Thoracic aorta (tissue), 2 donors: ENCODE measurements at regions not wholly inside any gene's neighbourhood (a gene's known extent, or its start where the extent isn't known, plus 50 kb on each side); places are given as distances from the start of the nearest gene placed in this dataset.

Experiments used
- ATAC-seq: fragments of 150-250 bp; one replicate; pipeline ENCODE4 v1.8.0; 2017; ENCODE audit warnings: low read depth; ENCODE audit not compliant: insufficient number of reproducible peaks, low FRiP score
- DNase-seq: peaks from one replicate; pipeline ENCODE4 v3.0.0-alpha.2; 2020; ENCODE audit warnings: low spot score
- H3K27ac ChIP-seq, 2 donors: fragments of 200-600 bp; sonication (generic); 1 replicate in 1 of 2; 2 replicates in 1 of 2; pipeline ENCODE4 v1.5.1; 2016; ENCODE audit warnings: mild to moderate bottlenecking in 2 of 2, moderate library complexity in 2 of 2
- H3K27me3 ChIP-seq: fragments of 200-600 bp; sonication (generic); replicated peaks from 2 replicates; pipeline ENCODE4 v1.6.0; 2016; ENCODE audit warnings: mild to moderate bottlenecking; ENCODE audit not compliant: insufficient read depth
- H3K36me3 ChIP-seq: fragments of 200-600 bp; sonication (generic); one replicate; pipeline ENCODE4 v1.5.1; 2016
- H3K4me1 ChIP-seq, 2 donors: fragments of 200-600 bp; sonication (generic); 1 replicate in 1 of 2; 2 replicates in 1 of 2; pipeline versions ENCODE4 v1.5.1 to v1.6.0; 2016; ENCODE audit warnings: low read depth in 2 of 2, mild to moderate bottlenecking in 1 of 2; ENCODE audit not compliant: control insufficient read depth in 1 of 2
- H3K4me3 ChIP-seq: fragments of 200-600 bp; sonication (generic); 2 replicates; pipeline ENCODE4 v1.5.1; 2016; ENCODE audit warnings: mild to moderate bottlenecking
- H3K9me3 ChIP-seq: fragments of 200-600 bp; sonication (generic); 2 replicates; pipeline ENCODE4 v1.5.1; 2016
- TF ChIP-seq, protein P1 (sequence below): fragments of 200-600 bp; sonication (generic); IDR thresholded peaks from one replicate; pipeline ENCODE4 v1.5.1; 2019; ENCODE audit warnings: antibody characterized with exemption

DNA sequence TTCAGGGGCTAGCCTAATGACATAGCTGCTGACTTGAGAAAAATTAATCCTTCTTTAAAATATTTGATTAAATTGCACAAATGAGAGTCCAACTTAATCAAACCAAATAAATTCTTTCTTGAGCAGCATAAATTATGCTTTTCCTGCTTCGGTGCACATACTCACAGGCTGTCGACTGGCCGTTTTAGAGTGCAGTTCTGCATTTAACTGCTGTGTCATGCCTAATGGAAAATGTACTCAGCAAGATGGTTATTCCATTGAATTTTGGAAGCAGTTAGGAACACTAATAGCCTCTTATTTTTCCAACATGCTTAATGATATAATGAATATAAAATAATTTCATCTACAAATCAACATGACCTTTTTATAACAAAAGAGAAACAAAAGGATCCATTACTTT lies 266.1 kb upstream of the LRIG3 start:
- DNase-seq (no peak), ATAC-seq (no peak)
- no peaks in the 10 kb centered on the region for H3K9me3 ChIP-seq
- H3K36me3 ChIP-seq, result no peaks in the 10 kb centered on the region
- no peaks in the 10 kb centered on the region for H3K27me3 ChIP-seq
- no peaks in the 10 kb centered on the region for H3K4me1 ChIP-seq
- no peak overlapping the region for H3K27ac ChIP-seq
- H3K4me3 ChIP-seq, result no peak overlapping the region
- TF ChIP-seq, protein P1, sequence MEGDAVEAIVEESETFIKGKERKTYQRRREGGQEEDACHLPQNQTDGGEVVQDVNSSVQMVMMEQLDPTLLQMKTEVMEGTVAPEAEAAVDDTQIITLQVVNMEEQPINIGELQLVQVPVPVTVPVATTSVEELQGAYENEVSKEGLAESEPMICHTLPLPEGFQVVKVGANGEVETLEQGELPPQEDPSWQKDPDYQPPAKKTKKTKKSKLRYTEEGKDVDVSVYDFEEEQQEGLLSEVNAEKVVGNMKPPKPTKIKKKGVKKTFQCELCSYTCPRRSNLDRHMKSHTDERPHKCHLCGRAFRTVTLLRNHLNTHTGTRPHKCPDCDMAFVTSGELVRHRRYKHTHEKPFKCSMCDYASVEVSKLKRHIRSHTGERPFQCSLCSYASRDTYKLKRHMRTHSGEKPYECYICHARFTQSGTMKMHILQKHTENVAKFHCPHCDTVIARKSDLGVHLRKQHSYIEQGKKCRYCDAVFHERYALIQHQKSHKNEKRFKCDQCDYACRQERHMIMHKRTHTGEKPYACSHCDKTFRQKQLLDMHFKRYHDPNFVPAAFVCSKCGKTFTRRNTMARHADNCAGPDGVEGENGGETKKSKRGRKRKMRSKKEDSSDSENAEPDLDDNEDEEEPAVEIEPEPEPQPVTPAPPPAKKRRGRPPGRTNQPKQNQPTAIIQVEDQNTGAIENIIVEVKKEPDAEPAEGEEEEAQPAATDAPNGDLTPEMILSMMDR, result no peak

DNA sequence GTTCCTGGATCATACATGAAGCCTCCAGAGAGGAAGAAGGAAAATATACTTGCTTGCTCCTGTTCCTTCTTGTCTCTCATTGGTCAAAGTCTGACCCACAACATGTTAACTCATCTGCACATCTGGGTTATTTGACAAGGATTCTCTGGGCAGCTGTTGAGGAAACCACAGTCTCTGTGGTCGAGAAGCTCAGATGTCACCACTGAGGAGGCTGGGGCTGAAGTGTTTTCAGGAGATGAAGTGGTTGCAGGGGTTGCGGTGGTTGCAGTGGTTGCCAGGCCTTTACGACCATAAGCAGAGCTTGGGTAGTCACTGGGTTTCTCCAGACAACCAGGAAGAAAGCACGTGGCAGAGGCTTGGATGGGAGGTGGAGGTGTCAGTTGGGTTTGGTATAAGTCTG lies 265.0 kb upstream of the LRIG3 start:
- DNase-seq, result no peak
- no peaks in the 10 kb centered on the region for H3K9me3 ChIP-seq
- no peaks in the 10 kb centered on the region for H3K4me1 ChIP-seq
- no peak overlapping the region for H3K27ac ChIP-seq
- TF ChIP-seq, protein P1, result no peak
- no peak for ATAC-seq
- no peak overlapping the region for H3K4me3 ChIP-seq
- H3K27me3 ChIP-seq, result no peaks in the 10 kb centered on the region
- H3K36me3 ChIP-seq, result no peaks in the 10 kb centered on the region

DNA sequence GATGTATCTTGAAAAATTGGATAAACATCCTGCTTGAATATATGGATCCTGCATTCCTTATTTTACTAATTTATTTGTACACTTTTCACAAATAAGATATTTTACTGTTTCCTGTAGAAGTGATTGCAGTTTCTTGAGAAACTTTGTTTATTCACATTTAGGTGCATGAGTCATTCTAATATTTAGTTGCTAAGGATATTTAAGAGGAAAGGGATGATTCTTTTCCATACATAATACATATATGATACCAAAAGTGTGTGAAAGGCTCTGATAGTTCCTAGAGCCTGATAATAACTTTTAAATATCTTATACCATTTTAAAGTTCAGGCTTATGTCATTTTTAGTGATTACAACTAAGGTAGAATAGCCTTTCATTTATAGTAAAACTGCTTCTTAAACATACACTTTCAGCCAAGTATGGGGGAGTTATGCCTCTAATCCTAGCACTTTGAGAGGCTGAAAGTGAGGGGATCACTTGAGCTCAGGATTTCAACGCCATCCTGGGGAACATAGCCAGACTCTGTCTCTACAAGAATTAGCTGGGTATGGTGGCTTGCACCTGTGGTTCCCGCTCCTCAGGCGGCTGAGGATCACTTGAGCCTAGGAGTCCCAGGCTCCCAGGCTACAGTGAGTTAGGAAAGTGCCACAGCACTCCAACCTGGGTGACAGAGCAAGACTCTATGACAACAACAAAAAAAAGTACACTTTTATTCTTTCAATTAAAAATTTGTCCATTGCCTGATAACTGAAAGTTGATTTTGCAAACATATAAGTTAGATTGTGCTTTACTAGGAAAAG lies 262.6 kb upstream of the LRIG3 start:
- Histone ChIP-seq H3K27ac (no peak overlapping the region), H3K4me3 (no peak overlapping the region), H3K27me3 (no peaks in the 10 kb centered on the region), H3K4me1 (no peaks in the 10 kb centered on the region), H3K36me3 (no peaks in the 10 kb centered on the region), H3K9me3 (no peaks in the 10 kb centered on the region)
- ATAC-seq (no peak), DNase-seq (no peak)
- TF ChIP-seq, protein P1, result no peak

DNA sequence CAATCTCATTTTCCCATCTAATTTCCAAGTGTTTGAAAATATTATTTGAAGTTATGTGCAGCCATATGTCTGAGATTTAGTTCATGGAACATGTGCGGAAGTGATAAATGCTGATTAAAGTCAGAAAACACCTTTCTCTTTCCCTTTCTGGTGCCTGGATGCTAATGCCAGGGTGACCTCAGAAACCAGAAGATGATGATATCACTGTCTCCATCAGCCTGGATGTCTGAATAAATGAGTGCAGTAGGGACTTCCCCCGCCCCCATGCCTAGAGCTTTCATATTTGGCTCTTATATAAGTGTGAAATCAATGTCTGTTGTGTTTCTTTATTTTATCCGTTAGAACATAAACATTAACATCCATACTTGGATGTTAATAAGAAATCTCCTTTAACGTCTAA lies 261.9 kb upstream of the LRIG3 start:
- TF ChIP-seq, protein P1, result no peak

DNA sequence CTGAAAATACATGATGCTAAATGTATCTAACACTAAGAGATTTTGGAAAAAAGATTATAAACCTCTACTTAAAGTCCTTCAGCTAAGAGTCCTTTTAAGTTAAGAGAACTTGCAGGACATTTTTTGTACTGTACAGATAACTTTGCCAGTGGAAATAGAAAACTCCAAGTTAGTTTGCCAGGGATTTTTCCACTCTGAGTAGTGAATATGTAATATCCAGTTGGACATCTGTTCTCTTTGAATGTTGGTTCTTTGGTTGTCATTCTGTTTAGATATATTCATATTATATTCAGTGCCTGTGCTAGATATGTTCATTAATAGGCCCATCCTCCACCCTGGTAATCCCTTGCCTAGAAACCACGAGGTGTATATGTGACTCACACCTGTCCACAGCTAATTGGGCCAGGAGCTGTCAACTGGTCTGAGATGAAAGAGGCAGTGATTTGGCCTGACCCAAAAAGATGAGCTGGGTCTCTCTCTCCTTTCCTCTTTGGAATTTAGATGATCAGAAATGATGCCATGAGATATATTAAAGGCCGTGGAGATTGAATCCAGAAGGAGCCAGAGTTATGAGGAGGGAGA lies 261.0 kb upstream of the LRIG3 start:
- Histone ChIP-seq H3K27ac (no peak overlapping the region), H3K4me3 (no peak overlapping the region), H3K4me1 (no peaks in the 10 kb centered on the region), H3K27me3 (no peaks in the 10 kb centered on the region), H3K9me3 (no peaks in the 10 kb centered on the region), H3K36me3 (no peaks in the 10 kb centered on the region)
- no peak for ATAC-seq
- DNase-seq, result no peak
- TF ChIP-seq, protein P1, result no peak

More for the DNA sequence above, 261.9 kb upstream of the LRIG3 start:
- Histone ChIP-seq H3K9me3 (no peaks in the 10 kb centered on the region), H3K27me3 (no peaks in the 10 kb centered on the region), H3K27ac (no peak overlapping the region), H3K4me1 (no peaks in the 10 kb centered on the region), H3K4me3 (no peak overlapping the region), H3K36me3 (no peaks in the 10 kb centered on the region)
- ATAC-seq (no peak), DNase-seq (no peak)
